Fibroblast of skin of left quadriceps (primary cell): ENCODE measurements at regions not wholly inside any gene's neighbourhood (a gene's known extent, or its start where the extent isn't known, plus 50 kb on each side); places are given as distances from the start of the nearest gene placed in this dataset.

Experiments
- DNase-seq, 2 experiments: peaks; one replicate each; pipeline ENCODE4 v3.0.0-alpha.2; 2013; ENCODE audit warnings: low read depth in 2 of 2

DNA sequence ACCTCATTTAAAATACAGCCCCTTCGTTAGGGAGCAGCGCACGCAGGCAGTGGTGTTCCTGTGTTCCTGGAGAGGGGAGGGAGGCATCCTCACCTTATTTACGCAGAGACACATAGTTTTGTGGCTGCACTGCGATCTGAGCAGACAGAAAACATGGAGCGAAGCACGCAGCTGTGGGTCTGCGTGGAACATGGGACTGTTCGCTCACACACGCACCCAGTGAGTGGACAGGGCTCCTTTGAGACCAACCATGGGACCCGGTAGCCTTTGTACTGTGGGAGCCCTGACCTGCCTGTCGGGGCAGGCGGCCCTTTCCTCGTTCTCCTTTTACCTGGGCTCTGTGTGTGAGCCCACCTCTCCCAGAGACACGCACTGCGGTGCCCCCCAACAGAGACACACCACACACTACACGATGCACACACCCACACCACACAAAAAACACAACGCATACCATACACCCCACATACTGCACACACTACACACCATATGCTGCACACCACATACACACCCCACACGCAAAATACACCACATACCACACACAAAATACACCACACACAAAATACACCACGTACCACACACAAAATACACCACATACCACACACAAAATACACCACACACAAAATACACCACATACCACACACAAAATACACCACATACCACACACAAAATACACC, 1245.7 kb downstream of the BRD1 start:
- no peak for DNase-seq

DNA sequence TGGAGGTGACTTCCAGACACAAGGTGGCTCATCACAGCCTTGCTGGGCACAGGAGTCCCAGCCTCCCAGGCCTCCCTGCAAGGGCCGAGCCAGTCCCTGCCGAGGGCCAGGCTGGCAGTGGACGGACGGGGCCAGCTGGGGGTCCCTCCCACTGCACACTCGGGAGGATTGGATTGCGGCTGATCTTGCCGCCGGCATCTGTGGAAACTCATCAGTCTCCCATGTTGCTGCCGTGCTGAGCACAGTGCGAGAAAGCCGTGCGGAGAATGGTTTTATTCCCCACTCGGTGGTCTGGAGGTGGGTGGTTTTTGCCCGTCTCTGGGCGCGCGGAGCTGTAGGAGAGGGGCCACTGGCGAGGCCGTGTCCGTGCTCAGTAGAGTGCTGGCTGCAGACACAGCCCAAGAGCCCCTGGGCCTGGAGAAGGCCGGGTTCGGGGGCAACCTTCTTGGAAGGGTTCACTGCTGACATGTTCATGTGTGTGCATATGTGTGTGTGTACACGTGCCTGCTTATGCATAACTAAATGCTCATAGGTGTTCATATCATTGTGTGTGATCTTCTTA, 1246.4 kb downstream of the BRD1 start:
- no peak for DNase-seq

- DNase-seq = no peak
Measured at GRCh38 chr22:48580481-48580970, 1247.1 kb downstream of the BRD1 start.

- DNase-seq = no peak
Measured at GRCh38 chr22:48579928-48580309, 1247.8 kb downstream of the BRD1 start.

DNA sequence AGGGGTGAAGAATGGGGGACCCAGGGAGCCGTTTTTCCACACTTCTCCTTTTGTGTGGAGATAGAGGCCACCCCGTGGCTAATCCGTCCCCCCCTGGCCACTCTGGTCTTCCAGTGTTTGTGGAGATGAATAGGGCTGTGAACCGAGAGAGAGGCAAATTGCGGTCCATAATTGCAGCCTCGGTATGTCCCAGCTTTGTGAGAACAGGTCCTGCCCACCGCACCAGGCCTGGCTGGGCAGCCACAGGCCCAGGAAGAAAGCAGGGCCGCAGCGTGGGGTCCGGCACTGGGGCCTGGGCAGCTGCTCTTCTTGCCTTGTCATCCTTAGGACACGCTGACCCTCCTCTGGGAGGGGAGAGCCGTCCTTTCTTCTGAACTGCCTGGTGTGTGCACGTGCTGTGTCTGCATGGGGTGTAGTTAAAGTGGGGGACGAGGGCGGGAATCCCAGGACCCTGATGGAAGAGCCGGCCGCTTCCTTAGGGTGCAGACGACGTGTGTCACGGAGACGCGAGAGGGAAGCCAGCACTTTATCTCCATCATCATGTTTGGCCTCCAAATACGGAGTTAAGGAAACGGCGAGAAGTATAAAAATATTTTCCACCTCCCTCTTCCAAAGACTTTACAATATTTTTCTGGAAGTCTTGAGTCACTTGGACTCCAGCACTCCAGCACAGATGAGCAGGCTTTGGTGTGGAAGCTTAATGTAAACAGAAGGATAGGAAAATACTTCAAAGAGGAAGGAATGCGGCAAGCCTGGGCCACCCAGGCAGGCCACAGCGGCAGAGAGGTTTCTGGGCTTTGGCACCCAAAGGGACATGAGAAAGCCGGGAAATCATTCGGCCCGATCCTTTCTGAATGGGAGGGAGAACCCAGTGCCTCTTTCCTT, 1248.4 kb downstream of the BRD1 start:
- peak; percentile 30 to 47 for DNase-seq

GRCh38 chr22:48578138-48579042, 1249.3 kb downstream of the BRD1 start:
- DNase-seq = no peak

DNA sequence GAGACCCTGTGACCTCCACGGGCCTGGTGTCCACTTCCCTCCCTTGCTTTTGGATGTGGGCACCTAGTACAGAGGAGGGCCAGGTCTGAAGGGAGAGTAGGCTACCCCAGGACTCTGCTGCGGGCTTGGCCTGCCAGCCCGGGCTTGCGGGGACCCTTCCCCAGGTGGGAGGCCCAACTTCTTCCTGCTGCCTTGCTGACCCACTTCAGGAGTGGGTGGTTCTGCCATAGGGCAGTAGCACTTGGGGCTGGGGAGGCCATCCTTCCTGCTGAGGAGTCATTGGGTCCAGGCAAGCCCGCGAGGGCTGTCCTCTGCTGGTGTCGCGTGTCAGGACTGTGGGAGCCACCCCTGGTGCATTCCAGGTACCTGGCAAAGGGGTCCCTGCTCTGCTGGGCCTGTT, 1250.0 kb downstream of the BRD1 start:
- DNase-seq = no peak

DNA sequence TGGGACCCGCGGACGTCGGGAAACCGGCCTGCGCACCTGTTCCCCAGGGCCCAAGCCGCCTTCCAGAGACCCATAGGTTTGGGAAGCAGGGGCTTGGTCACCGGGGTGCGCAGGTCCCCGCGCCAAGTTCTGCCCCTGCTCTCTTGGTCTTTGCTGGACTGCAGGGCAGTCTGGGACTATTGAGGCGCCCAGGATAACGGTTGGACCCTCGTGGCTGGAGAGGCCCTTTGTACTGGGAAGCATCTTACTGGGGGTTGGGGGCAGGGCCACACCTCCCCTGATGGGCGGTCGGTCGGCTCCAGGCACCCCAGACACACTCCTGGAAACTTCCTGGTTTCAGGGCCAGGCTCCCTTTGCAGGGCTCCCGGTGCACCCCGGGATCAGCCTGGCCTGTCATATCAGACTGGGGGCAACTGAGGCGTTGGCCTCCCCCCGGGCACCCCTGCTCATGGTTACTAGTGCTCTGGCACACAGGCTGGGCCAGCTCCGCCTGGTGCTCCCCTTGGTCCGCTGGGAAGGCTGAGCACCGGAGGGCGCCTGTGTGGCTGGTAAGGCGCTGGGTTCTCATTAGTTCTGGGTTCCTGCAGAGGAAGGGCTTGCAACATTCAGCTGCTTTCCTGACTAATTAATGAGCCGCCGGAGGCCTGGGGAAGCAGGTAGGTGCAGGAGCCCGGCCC, 1250.5 kb downstream of the BRD1 start:
- no peak for DNase-seq

DNA sequence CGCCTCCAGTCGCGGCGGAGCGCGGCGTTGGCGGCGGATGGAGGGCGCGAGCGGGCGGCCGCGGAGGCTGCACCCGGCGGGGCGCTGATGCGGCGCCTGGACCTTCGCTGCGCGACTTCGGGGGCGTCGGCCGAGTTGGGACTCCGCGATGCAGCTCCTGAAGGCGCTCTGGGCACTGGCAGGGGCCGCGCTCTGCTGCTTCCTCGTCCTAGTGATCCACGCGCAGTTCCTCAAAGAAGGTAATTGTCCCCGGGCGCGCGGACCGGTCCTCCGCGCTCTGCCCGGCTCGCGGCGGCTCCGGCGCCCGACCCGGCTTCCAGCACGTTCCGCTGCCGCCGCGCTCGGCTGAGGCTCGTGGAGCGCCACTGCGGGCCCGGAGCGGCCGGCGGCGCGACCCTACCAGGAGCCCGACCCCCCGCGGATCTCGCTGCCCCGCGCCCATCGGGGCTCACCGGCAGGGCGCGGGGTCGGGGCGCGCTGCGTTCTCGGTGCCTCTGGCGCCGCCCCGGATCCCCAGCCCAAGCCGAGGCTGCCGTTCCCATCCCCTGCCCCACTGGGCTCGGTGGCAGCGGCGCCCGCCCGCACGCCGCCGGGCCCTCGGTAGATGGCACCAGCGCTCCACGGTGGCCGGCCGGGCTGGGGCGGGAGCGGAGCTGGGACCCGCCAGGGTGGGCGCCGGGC, 1251.2 kb downstream of the BRD1 start:
- no peak for DNase-seq

GRCh38 chr22:48575618-48576332, 1251.9 kb downstream of the BRD1 start:
- no peak for DNase-seq

DNA sequence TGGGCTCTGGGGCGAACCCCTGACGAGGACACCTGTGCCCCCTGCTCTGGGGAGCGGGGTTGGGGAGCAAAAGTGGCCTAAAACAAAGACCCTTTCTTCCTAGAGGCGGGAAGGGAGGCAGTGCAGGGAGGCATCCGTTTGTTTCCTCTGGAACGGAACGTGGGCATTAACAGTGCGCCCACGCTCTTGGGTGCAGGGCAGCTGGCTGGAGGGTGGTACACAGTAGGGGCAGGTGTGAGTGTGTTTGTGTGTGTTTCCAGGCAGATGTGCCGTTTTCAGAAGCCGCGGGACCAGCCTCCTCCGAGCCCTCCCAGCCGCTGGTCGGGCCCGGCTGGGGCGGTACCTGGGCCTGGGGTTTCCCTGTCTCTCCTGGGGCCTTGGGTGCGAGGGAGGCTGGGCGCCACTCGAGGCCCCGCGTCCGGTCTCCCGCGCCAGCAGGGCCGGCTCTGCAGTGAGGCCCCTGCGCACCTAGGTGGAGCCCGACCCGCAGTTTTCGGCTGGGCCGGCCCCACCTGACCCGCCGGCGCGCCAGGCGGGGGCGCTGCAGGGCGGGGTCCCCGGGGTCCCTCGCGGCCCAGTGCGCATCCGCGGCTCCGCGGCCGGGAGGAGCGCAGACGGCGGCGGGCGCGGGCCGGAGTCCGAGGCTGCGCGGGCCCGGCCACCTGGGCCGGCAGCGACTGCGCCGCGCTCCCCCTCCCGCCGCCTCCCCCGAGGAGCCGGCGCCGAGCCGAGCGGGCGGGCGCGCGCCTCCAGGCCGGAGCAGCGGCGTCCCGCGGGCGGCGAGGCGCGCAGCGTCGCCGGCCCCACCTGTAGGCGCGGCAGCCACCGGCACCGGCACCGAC, 1252.7 kb downstream of the BRD1 start:
- peak in 1 of 2 experiments; percentile 34 for DNase-seq

- no peak for DNase-seq
Measured at GRCh38 chr22:48573766-48574165, 1253.9 kb downstream of the BRD1 start.

- no peak for DNase-seq
Measured at GRCh38 chr22:48572951-48573350, 1254.7 kb downstream of the BRD1 start.

GRCh38 chr22:48570912-48571311, 1256.8 kb downstream of the BRD1 start:
- no peak for DNase-seq

- DNase-seq = no peak
Measured at GRCh38 chr22:48569476-48570233, 1258.0 kb downstream of the BRD1 start.

GRCh38 chr22:48568736-48569330, 1258.8 kb downstream of the BRD1 start:
- DNase-seq = no peak

- DNase-seq = no peak
Measured at GRCh38 chr22:48567213-48567975, 1260.3 kb downstream of the BRD1 start.
